Endothelial cell of umbilical vein (primary cell): ENCODE measurements at regions not wholly inside any gene's neighbourhood (a gene's known extent, or its start where the extent isn't known, plus 50 kb on each side); places are given as distances from the start of the nearest gene placed in this dataset.
"Not testable (repeated sequence)": the region's sequence is repeated elsewhere in the genome, so short reads cannot be mapped to it uniquely, and the experiment has no call there.

Source experiments
- BruUV-seq: library from RNA; stranded (reverse); fragments of 400-500 nt; replicated peaks from 2 replicates; lab custom pipeline; 2021; lab: Mats Ljungman, UMichigan
- CTCF ChIA-PET: fragments of 300-600, 350-600 bp; sonication (Branson Sonifier 250); formaldehyde crosslinking; loops from one replicate; lab custom pipeline; 2021; ENCODE audit warnings: antibody characterized with exemption, inconsistent platforms; lab: Charles Lee
- POLR2A ChIA-PET: fragments of 300-600, 350-600 bp; sonication (Branson Sonifier 250); formaldehyde crosslinking; loops from one replicate; lab custom pipeline; 2021; ENCODE audit warnings: antibody characterized with exemption, inconsistent platforms; lab: Charles Lee
- DNase-seq: peaks from one replicate; pipeline ENCODE4 v3.0.0-alpha.2; 2011; ENCODE audit warnings: low read depth, low spot score
- FAIRE-seq: peaks from 2 replicates; lab custom pipeline; 2011; peaks lifted over from hg19 to GRCh38; lab: Jason Lieb, UNC
- H2AFZ ChIP-seq: 2 replicates; pipeline ENCODE4 v1.6.0; 2012; ENCODE audit warnings: low read depth, low read length, control low read depth, inconsistent platforms
- H3K27ac ChIP-seq: 2 replicates; pipeline ENCODE4 v1.5.1; 2011; ENCODE audit warnings: low read depth, mild to moderate bottlenecking, control low read depth, low read length, moderate library complexity; ENCODE audit not compliant: insufficient read depth
- H3K27me3 ChIP-seq, 2 experiments: 2 replicates each; pipeline versions ENCODE4 v1.6.0 to v1.6.1; 2011; ENCODE audit warnings: low read length in 2 of 2, mixed read lengths in 1 of 2; ENCODE audit not compliant: control insufficient read depth in 2 of 2, insufficient read depth in 2 of 2
- H3K36me3 ChIP-seq, 2 experiments: 2 replicates in 1 of 2; 3 replicates in 1 of 2; pipeline ENCODE4 v1.5.1; 2011; ENCODE audit warnings: low read length in 2 of 2, mild to moderate bottlenecking in 1 of 2, moderate library complexity in 1 of 2; ENCODE audit not compliant: control insufficient read depth in 2 of 2, insufficient read depth in 2 of 2; ENCODE audit errors: extremely low read depth in 1 of 2
- H3K4me1 ChIP-seq: 3 replicates; pipeline ENCODE4 v1.5.1; 2011; ENCODE audit warnings: mild to moderate bottlenecking, low read length; ENCODE audit not compliant: control insufficient read depth, insufficient read depth; ENCODE audit errors: extremely low read depth
- H3K4me2 ChIP-seq: 2 replicates; pipeline ENCODE4 v1.6.1; 2011; ENCODE audit warnings: low read length, control low read depth, mixed read lengths; ENCODE audit not compliant: insufficient read depth
- H3K4me3 ChIP-seq, 3 experiments: fragments of 200-600 bp in 1 of 3; sonication (generic), shearing (Covaris generic) in 1 of 3; replicated peaks in 1 of 3; 2 replicates each; pipeline ENCODE4 v1.5.1; 2011 to 2016; ENCODE audit warnings: control low read depth in 3 of 3, low read length in 3 of 3, mild to moderate bottlenecking in 2 of 3, inconsistent platforms in 1 of 3, low read depth in 1 of 3, moderate library complexity in 1 of 3; ENCODE audit not compliant: insufficient read depth in 1 of 3
- H3K79me2 ChIP-seq: 2 replicates; pipeline ENCODE4 v1.6.0; 2012; ENCODE audit warnings: low read length, inconsistent platforms; ENCODE audit not compliant: control insufficient read depth, insufficient read depth
- H3K9ac ChIP-seq: replicated peaks from 2 replicates; pipeline ENCODE3; 2011; ENCODE audit warnings: low read length, control low read depth; ENCODE audit not compliant: insufficient read depth; ENCODE audit errors: extremely low read depth
- H3K9me1 ChIP-seq: replicated peaks from 3 replicates; pipeline ENCODE4 v1.6.0; 2011; ENCODE audit warnings: mild to moderate bottlenecking, low read length; ENCODE audit not compliant: control insufficient read depth, insufficient read depth; ENCODE audit errors: extremely low read depth
- H3K9me3 ChIP-seq: replicated peaks from 2 replicates; pipeline ENCODE4 v1.5.1; 2012; ENCODE audit warnings: low read length, inconsistent platforms; ENCODE audit not compliant: control insufficient read depth, insufficient read depth
- H4K20me1 ChIP-seq: replicated peaks from 2 replicates; pipeline ENCODE3; 2011; ENCODE audit warnings: mild to moderate bottlenecking, low read length; ENCODE audit not compliant: control insufficient read depth, insufficient read depth; ENCODE audit errors: extremely low read depth
- CTCF ChIP-seq, 2 donors: IDR thresholded peaks; 1 replicate in 1 of 2; 2 replicates in 1 of 2; pipeline ENCODE4 v1.5.1; 2011; ENCODE audit warnings: low read length in 2 of 2, mild to moderate bottlenecking in 2 of 2, moderate library complexity in 2 of 2, control low read depth in 1 of 2, inconsistent platforms in 1 of 2, low read depth in 1 of 2; ENCODE audit not compliant: insufficient read depth in 1 of 2; ENCODE audit errors: extremely low read depth in 1 of 2
- EZH2 ChIP-seq: IDR thresholded peaks from 2 replicates; pipeline ENCODE4 v1.6.1; 2012; ENCODE audit warnings: borderline replicate concordance, low read depth, mild to moderate bottlenecking, moderate library complexity, low read length, inconsistent platforms; ENCODE audit not compliant: severe bottlenecking
- FOS ChIP-seq: IDR thresholded peaks from 2 replicates; pipeline ENCODE4 v1.6.1; 2011; ENCODE audit warnings: mild to moderate bottlenecking, low read length, moderate library complexity, borderline replicate concordance; ENCODE audit not compliant: insufficient read depth
- GATA2 ChIP-seq: IDR thresholded peaks from 2 replicates; pipeline ENCODE4 v1.7.0; 2011; ENCODE audit warnings: low read depth, mild to moderate bottlenecking, moderate library complexity, mixed read lengths, low read length; ENCODE audit not compliant: insufficient read length, insufficient read depth
- JUN ChIP-seq: IDR thresholded peaks from 2 replicates; pipeline ENCODE4 v1.6.1; 2011; ENCODE audit warnings: borderline replicate concordance, low read depth; ENCODE audit not compliant: insufficient read length, insufficient read depth
- MYC ChIP-seq: IDR thresholded peaks from one replicate; pipeline ENCODE4 v1.6.1; 2011; ENCODE audit warnings: mild to moderate bottlenecking, low read depth, low read length
- POLR2A ChIP-seq: IDR thresholded peaks from 2 replicates; pipeline ENCODE4 v1.6.1; 2012; ENCODE audit warnings: low read depth, mild to moderate bottlenecking, control low read depth, low read length
- POLR2AphosphoS5 ChIP-seq: IDR thresholded peaks from 2 replicates; pipeline ENCODE4 v1.6.1; 2012; ENCODE audit warnings: low read depth, mild to moderate bottlenecking, control low read depth, low read length, moderate library complexity; ENCODE audit not compliant: insufficient read depth
- dilution Hi-C: fragments of 300-500 bp; cut with MboI; formaldehyde crosslinking; loops from one replicate; pipeline ENCODE4 v1.15.0; 2019; ENCODE audit warnings: low sequenced_read_pairs; ENCODE audit not compliant: extremely low pct_ligation_motif_present
- intact Hi-C: fragments of 100-400 bp; cut with micrococcal nuclease; formaldehyde crosslinking; loops from one replicate; pipeline ENCODE4 v1.10.0; 2022
- TF ChIP-seq, protein P1 (sequence below): IDR thresholded peaks from 2 replicates; pipeline ENCODE4 v1.6.1; 2011; ENCODE audit not compliant: insufficient read depth, insufficient read length

DNA sequence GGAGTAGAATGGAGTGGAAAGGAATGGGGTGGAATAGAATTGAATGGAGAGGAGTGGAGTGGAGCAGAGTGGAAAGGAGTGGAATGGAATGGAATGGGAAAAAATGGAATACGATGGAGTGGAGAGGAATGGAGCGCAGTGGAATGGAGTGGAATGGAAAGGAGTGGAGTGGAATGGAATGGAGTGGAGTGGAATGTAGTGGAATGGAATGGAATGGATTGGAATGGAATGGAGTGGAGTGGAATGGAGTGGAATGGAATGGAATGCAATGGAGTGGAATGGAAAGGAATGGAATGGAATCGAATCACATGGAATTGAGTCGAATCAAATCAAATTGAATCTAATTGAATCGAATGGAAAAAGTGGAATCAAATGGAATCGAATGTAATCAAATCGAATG lies 1016.1 kb downstream of the CDY1 start:
- TF ChIP-seq CTCF (IDR thresholded peaks at IDR 0.05; ENCODE audit: extremely low read depth in 1 of 2, insufficient read depth in 1 of 2, low read depth in 1 of 2, low read length in 2 of 2), result no peak
- TF ChIP-seq FOS, result no peak
- no peak for TF ChIP-seq POLR2AphosphoS5
- no peak for TF ChIP-seq MYC
- TF ChIP-seq JUN, result no peak
- TF ChIP-seq GATA2, result no peak
- no peak for TF ChIP-seq POLR2A
- TF ChIP-seq EZH2, result no peak
- TF ChIP-seq, protein P1, sequence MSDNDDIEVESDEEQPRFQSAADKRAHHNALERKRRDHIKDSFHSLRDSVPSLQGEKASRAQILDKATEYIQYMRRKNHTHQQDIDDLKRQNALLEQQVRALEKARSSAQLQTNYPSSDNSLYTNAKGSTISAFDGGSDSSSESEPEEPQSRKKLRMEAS, result no peak
- BruUV-seq, result no TSS peak
- CTCF ChIA-PET, result no interaction called here

DNA sequence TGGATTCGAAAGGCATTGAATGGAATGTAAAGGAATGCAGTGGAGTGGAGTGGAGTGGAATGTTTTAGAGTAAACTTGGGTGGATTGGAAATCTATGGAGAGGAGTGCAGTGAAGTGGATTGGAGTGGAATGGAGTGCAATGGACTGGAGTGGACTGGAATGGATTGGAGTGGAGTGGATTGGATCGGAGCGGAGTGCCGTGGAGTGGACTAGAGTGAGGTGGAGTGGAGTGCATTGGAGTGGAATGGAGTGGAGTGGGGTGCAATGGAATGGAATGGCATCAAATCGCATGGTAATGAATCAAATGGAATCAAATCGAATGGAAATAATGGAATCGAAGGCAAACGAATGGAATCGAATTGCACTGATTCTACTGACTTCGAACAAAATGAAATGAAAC lies 1023.9 kb downstream of the CDY1 start:
- H3K27me3 ChIP-seq, H4K20me1 ChIP-seq, CTCF ChIA-PET, dilution Hi-C loops, DNase-seq, H3K36me3 ChIP-seq, POLR2A ChIA-PET, H3K79me2 ChIP-seq, H3K4me1 ChIP-seq, BruUV-seq, FAIRE-seq, H2AFZ ChIP-seq, intact Hi-C loops, H3K4me2 ChIP-seq, H3K27ac ChIP-seq, H3K9ac ChIP-seq, H3K9me1 ChIP-seq, H3K4me3 ChIP-seq: not testable (repeated sequence)
- H3K9me3 ChIP-seq, result peaks cover 17% of the 10 kb centered on the region

More for the DNA sequence above, 1016.1 kb downstream of the CDY1 start:
- Histone ChIP-seq H3K9ac (no peak overlapping the region), H3K9me3 (peaks cover 6% of the 10 kb centered on the region), H3K79me2 (no peaks in the 10 kb centered on the region), H2AFZ (no peak overlapping the region), H3K36me3 (no peaks in the 10 kb centered on the region), H3K27me3 (no peaks in the 10 kb centered on the region), H3K27ac (no peak overlapping the region), H3K9me1 (no peaks in the 10 kb centered on the region), H3K4me2 (no peak overlapping the region), H3K4me3 (no peak overlapping the region), H3K4me1 (no peaks in the 10 kb centered on the region), H4K20me1 (no peaks in the 10 kb centered on the region)
- POLR2A ChIA-PET, result no interaction called here
- DNase-seq (no peak), FAIRE-seq (no peak)
- intact Hi-C loops (no loop called here), dilution Hi-C loops (no loop called here)

DNA sequence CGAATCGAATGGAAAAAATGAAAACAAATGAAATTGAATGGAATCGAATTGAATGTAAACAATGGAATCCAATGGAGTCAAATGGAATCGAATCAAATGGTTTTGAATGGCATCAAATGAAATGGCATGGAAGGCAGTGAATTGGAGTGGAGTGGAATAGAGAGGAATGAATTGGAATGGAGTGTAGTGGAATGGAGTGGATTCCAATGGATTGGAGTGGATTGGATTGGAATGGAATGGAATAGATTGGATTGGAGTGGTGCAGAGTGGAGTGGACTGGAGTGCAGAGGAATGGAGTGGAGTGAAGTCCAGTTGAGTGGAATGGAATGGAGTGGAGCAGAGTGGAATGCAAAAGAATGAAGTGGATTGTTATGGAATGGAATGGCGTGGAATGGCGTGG lies 1026.3 kb downstream of the CDY1 start:
- dilution Hi-C loops, H3K79me2 ChIP-seq, H3K4me3 ChIP-seq, intact Hi-C loops, FAIRE-seq, H3K27me3 ChIP-seq, H3K9ac ChIP-seq, POLR2A ChIA-PET, CTCF ChIA-PET, H3K4me2 ChIP-seq, H3K27ac ChIP-seq, H4K20me1 ChIP-seq, H2AFZ ChIP-seq, DNase-seq, H3K4me1 ChIP-seq, H3K36me3 ChIP-seq, BruUV-seq, H3K9me1 ChIP-seq: not testable (repeated sequence)
- peaks cover 16% of the 10 kb centered on the region for H3K9me3 ChIP-seq
